ENCODE measurements at regions not wholly inside any gene's neighbourhood (a gene's known extent, or its start where the extent isn't known, plus 50 kb on each side); places are given as distances from the start of the nearest gene placed in this dataset.
"Not testable (repeated sequence)": the region's sequence is repeated elsewhere in the genome, so short reads cannot be mapped to it uniquely, and the experiment has no call there.

- no peaks in the 10 kb centered on the region for H3K4me1 ChIP-seq (ENCODE audit: insufficient read depth, low read length)
- Mint-ChIP-seq H3K4me3 (no peak overlapping the region), H3K4me1 (no peaks in the 10 kb centered on the region), H3K9me3 (peaks cover 2 to 28% (median 13%) of the 10 kb centered on the region in 5 donors), H3K36me3 (no peaks in the 10 kb centered on the region), H3K27me3 (no peaks in the 10 kb centered on the region), H3K27ac (no peak overlapping the region)
- CTCF ChIA-PET: no interaction called here
- no peaks in the 10 kb centered on the region for H3K36me3 ChIP-seq (ENCODE audit: insufficient read depth, low read length)
- H3K27ac ChIP-seq (ENCODE audit: low read depth, low read length): no peak overlapping the region
- no peaks in the 10 kb centered on the region for H3K9me3 ChIP-seq (ENCODE audit: low read length)
- H3K4me3 ChIP-seq (ENCODE audit: low read length): no peak overlapping the region
- H3K27me3 ChIP-seq (ENCODE audit: insufficient read depth, low read length, poor library complexity, severe bottlenecking): no peaks in the 10 kb centered on the region
- no peak for DNase-seq
- POLR2A ChIA-PET: no interaction called here
Measured at GRCh38 chr6:86657192-86657591, 280.1 kb upstream of the HTR1E start.

DNA sequence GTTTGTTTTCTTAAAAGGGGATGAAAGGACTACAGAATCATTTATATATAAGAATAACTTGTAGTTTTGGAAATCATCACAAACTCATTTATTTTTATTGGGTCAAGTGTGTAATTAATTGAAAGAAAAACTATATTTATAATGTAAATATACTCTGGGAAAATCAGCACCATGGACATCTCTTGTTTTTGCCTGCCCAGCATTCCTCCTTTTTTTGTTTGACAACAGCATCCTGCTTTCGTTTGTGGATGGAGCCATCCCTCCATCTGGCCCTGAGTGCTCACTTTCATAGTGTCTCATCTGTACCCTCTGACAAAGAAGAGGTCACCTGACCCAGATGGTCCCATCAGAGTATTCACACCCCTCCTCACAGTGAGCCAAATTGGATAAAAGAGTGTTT is 308.2 kb upstream of the HTR1E start:
- Mint-ChIP-seq H3K27ac (no peak overlapping the region), H3K27me3 (no peaks in the 10 kb centered on the region), H3K9me3 (peaks cover 0 to 6% (median 4%) of the 10 kb centered on the region in 5 donors), H3K4me3 (no peak overlapping the region), H3K36me3 (no peaks in the 10 kb centered on the region), H3K4me1 (no peaks in the 10 kb centered on the region)
- Histone ChIP-seq H3K36me3 (ENCODE audit: insufficient read depth, low read length) (no peaks in the 10 kb centered on the region), H3K27me3 (ENCODE audit: insufficient read depth, low read length, poor library complexity, severe bottlenecking) (no peaks in the 10 kb centered on the region), H3K9me3 (ENCODE audit: low read length) (no peaks in the 10 kb centered on the region), H3K27ac (ENCODE audit: low read depth, low read length) (no peak overlapping the region), H3K4me3 (ENCODE audit: low read length) (no peak overlapping the region), H3K4me1 (ENCODE audit: insufficient read depth, low read length) (no peaks in the 10 kb centered on the region)
- DNase-seq: no peak
- CTCF ChIA-PET: no interaction called here
- POLR2A ChIA-PET: no interaction called here

- ChIA-PET CTCF (no interaction called here), POLR2A (no interaction called here)
- Mint-ChIP-seq H3K4me1 (no peaks in the 10 kb centered on the region), H3K9me3 (peaks cover 4 to 12% (median 6%) of the 10 kb centered on the region in 5 donors), H3K4me3 (no peak overlapping the region), H3K36me3 (no peaks in the 10 kb centered on the region), H3K27me3 (no peaks in the 10 kb centered on the region), H3K27ac (no peak overlapping the region)
- DNase-seq: no peak
- H3K27me3 ChIP-seq (ENCODE audit: insufficient read depth, low read length, poor library complexity, severe bottlenecking): no peaks in the 10 kb centered on the region
- no peak overlapping the region for H3K27ac ChIP-seq (ENCODE audit: low read depth, low read length)
- no peaks in the 10 kb centered on the region for H3K9me3 ChIP-seq (ENCODE audit: low read length)
- no peaks in the 10 kb centered on the region for H3K4me1 ChIP-seq (ENCODE audit: insufficient read depth, low read length)
- no peak overlapping the region for H3K4me3 ChIP-seq (ENCODE audit: low read length)
- H3K36me3 ChIP-seq (ENCODE audit: insufficient read depth, low read length): no peaks in the 10 kb centered on the region
Measured at GRCh38 chr6:86619428-86619827, 317.9 kb upstream of the HTR1E start.

DNA sequence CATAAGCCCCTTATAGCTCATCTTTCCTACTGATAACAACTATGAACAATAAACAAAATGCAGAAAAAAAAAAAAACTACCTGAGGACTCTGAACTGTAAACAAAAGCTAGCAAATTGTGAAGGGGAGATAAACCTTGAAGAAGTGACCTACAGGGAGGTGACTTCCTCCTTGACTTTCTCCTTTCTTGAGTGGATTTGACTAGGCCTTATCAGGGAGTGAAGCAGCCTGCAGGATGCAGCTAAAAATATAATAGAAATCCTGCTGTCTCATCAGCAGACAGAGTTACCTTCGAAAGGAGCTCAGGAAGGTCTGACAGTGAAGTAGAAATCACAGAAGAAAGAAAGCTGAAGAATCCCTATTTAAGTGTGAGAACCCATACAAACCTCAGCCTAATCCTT is 322.0 kb upstream of the HTR1E start:
- CTCF ChIA-PET: no interaction called here

GRCh38 chr6:86609549-86610388 is 327.6 kb upstream of the HTR1E start:
- no peaks in the 10 kb centered on the region for H3K36me3 Mint-ChIP-seq
- H3K27me3 ChIP-seq (ENCODE audit: insufficient read depth, low read length, poor library complexity, severe bottlenecking): no peaks in the 10 kb centered on the region
- ChIA-PET POLR2A (no interaction called here), CTCF (no interaction called here)
- peaks cover 0 to 4% (median 2%) of the 10 kb centered on the region in 5 donors for H3K9me3 Mint-ChIP-seq
- no peak overlapping the region for H3K4me3 Mint-ChIP-seq
- H3K4me1 Mint-ChIP-seq: no peaks in the 10 kb centered on the region
- H3K36me3 ChIP-seq (ENCODE audit: insufficient read depth, low read length): no peaks in the 10 kb centered on the region
- no peak overlapping the region for H3K27ac ChIP-seq (ENCODE audit: low read depth, low read length)
- no peaks in the 10 kb centered on the region for H3K4me1 ChIP-seq (ENCODE audit: insufficient read depth, low read length)
- no peak overlapping the region for H3K27ac Mint-ChIP-seq
- no peak for DNase-seq
- H3K9me3 ChIP-seq (ENCODE audit: low read length): no peaks in the 10 kb centered on the region
- no peak overlapping the region for H3K4me3 ChIP-seq (ENCODE audit: low read length)
- no peaks in the 10 kb centered on the region for H3K27me3 Mint-ChIP-seq

More for the DNA sequence above, 322.0 kb upstream of the HTR1E start:
- Mint-ChIP-seq H3K9me3 (peaks cover 0 to 6% (median 2%) of the 10 kb centered on the region in 5 donors), H3K27me3 (no peaks in the 10 kb centered on the region), H3K36me3 (no peaks in the 10 kb centered on the region), H3K4me1 (no peaks in the 10 kb centered on the region), H3K27ac (no peak overlapping the region), H3K4me3 (no peak overlapping the region)
- Histone ChIP-seq H3K27ac (ENCODE audit: low read depth, low read length) (no peak overlapping the region), H3K4me1 (ENCODE audit: insufficient read depth, low read length) (no peaks in the 10 kb centered on the region), H3K9me3 (ENCODE audit: low read length) (no peaks in the 10 kb centered on the region), H3K27me3 (ENCODE audit: insufficient read depth, low read length, poor library complexity, severe bottlenecking) (no peaks in the 10 kb centered on the region), H3K36me3 (ENCODE audit: insufficient read depth, low read length) (no peaks in the 10 kb centered on the region), H3K4me3 (ENCODE audit: low read length) (no peak overlapping the region)
- DNase-seq: no peak
- POLR2A ChIA-PET: no interaction called here

DNA sequence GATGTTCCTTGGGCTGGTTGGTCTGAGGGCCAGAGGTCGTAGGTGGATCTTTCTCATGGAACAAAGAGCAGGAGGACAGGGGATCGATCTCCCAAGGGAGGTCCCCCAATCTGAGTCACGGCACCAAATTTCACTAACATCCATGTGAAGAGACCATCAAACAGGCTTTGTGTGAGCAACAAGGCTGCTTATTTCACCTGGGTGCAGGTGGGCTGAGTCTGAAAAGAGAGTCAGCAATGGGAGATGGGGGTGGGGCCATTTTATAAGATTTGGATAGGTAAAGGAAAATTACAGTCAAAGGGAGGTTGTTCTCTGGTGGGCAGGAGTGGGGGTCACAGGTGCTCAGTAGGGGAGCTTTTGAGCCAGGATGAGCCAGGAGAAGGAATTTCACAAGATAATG is 334.0 kb upstream of the HTR1E start:
- H3K4me1 Mint-ChIP-seq: not testable (repeated sequence)

GRCh38 chr6:86602093-86602492 is 335.2 kb upstream of the HTR1E start:
- H3K4me1 Mint-ChIP-seq: not testable (repeated sequence)

More for the DNA sequence above, 334.0 kb upstream of the HTR1E start:
- H3K27ac Mint-ChIP-seq; H3K4me1 ChIP-seq (ENCODE audit: insufficient read depth, low read length); H3K36me3 ChIP-seq (ENCODE audit: insufficient read depth, low read length); H3K36me3 Mint-ChIP-seq; H3K9me3 Mint-ChIP-seq; H3K4me3 Mint-ChIP-seq; H3K27me3 ChIP-seq (ENCODE audit: insufficient read depth, low read length, poor library complexity, severe bottlenecking); DNase-seq; H3K4me3 ChIP-seq (ENCODE audit: low read length); H3K27ac ChIP-seq (ENCODE audit: low read depth, low read length); CTCF ChIA-PET; H3K9me3 ChIP-seq (ENCODE audit: low read length); H3K27me3 Mint-ChIP-seq; POLR2A ChIA-PET: not testable (repeated sequence)

GRCh38 chr6:86598969-86599368 is 338.4 kb upstream of the HTR1E start:
- H3K4me1 Mint-ChIP-seq; H3K9me3 Mint-ChIP-seq; H3K27ac Mint-ChIP-seq; H3K27ac ChIP-seq (ENCODE audit: low read depth, low read length); POLR2A ChIA-PET; H3K4me3 Mint-ChIP-seq; DNase-seq; H3K4me3 ChIP-seq (ENCODE audit: low read length); H3K4me1 ChIP-seq (ENCODE audit: insufficient read depth, low read length); H3K36me3 Mint-ChIP-seq; H3K36me3 ChIP-seq (ENCODE audit: insufficient read depth, low read length); CTCF ChIA-PET; H3K27me3 Mint-ChIP-seq; H3K9me3 ChIP-seq (ENCODE audit: low read length); H3K27me3 ChIP-seq (ENCODE audit: insufficient read depth, low read length, poor library complexity, severe bottlenecking): not testable (repeated sequence)

More at GRCh38 chr6:86602093-86602492, 335.2 kb upstream of the HTR1E start:
- POLR2A ChIA-PET; DNase-seq; H3K9me3 Mint-ChIP-seq; CTCF ChIA-PET; H3K27me3 ChIP-seq (ENCODE audit: insufficient read depth, low read length, poor library complexity, severe bottlenecking); H3K36me3 ChIP-seq (ENCODE audit: insufficient read depth, low read length); H3K27ac ChIP-seq (ENCODE audit: low read depth, low read length); H3K4me3 Mint-ChIP-seq; H3K4me1 ChIP-seq (ENCODE audit: insufficient read depth, low read length); H3K27me3 Mint-ChIP-seq; H3K9me3 ChIP-seq (ENCODE audit: low read length); H3K27ac Mint-ChIP-seq; H3K36me3 Mint-ChIP-seq; H3K4me3 ChIP-seq (ENCODE audit: low read length): not testable (repeated sequence)
